DMS53 (cell line): ENCODE measurements at regions not wholly inside any gene's neighbourhood (a gene's known extent, or its start where the extent isn't known, plus 50 kb on each side); places are given as distances from the start of the nearest gene placed in this dataset.
"Not testable (repeated sequence)": the region's sequence is repeated elsewhere in the genome, so short reads cannot be mapped to it uniquely, and the experiment has no call there.

ENCODE experiments used
- DNase-seq: peaks from one replicate; lab custom pipeline; 2025; lab: John Stamatoyannopoulos, UW

GRCh38 chr1:67584938-67585337 is 100.1 kb upstream of the GADD45A start:
- no peak for DNase-seq

GRCh38 chr1:67586596-67586995 is 98.4 kb upstream of the GADD45A start:
- DNase-seq: no peak

- no peak for DNase-seq
Measured at GRCh38 chr1:67588178-67588855, 96.7 kb upstream of the GADD45A start.

- DNase-seq: no peak
Measured at GRCh38 chr1:67589519-67590233, 95.3 kb upstream of the GADD45A start.

- no peak for DNase-seq
Measured at GRCh38 chr1:67590329-67590728, 94.7 kb upstream of the GADD45A start.

- no peak for DNase-seq
Measured at GRCh38 chr1:67594764-67595163, 90.2 kb upstream of the GADD45A start.

- no peak for DNase-seq
Measured at GRCh38 chr1:67596674-67597073, 88.3 kb upstream of the GADD45A start.

GRCh38 chr1:67597336-67597735 is 87.7 kb upstream of the GADD45A start:
- DNase-seq: no peak

GRCh38 chr1:67599085-67599484 is 85.9 kb upstream of the GADD45A start:
- DNase-seq: no peak

- no peak for DNase-seq
Measured at GRCh38 chr1:67601539-67601938, 83.5 kb upstream of the GADD45A start.

- no peak for DNase-seq
Measured at GRCh38 chr1:67601955-67602354, 83.0 kb upstream of the GADD45A start.

GRCh38 chr1:67604778-67605177 is 80.2 kb upstream of the GADD45A start:
- no peak for DNase-seq

GRCh38 chr1:67605209-67605780 is 79.7 kb upstream of the GADD45A start:
- DNase-seq: no peak

- DNase-seq: no peak
Measured at GRCh38 chr1:67607286-67607685, 77.7 kb upstream of the GADD45A start.

GRCh38 chr1:67607699-67608098 is 77.3 kb upstream of the GADD45A start:
- no peak for DNase-seq

GRCh38 chr1:67608661-67609576 is 76.1 kb upstream of the GADD45A start:
- no peak for DNase-seq

GRCh38 chr1:67609577-67610341 is 75.2 kb upstream of the GADD45A start:
- DNase-seq: no peak

- no peak for DNase-seq
Measured at GRCh38 chr1:67610450-67610849, 74.6 kb upstream of the GADD45A start.

GRCh38 chr1:67611846-67612245 is 73.2 kb upstream of the GADD45A start:
- no peak for DNase-seq

- DNase-seq: no peak
Measured at GRCh38 chr1:67612788-67613241, 72.2 kb upstream of the GADD45A start.

- not testable (repeated sequence) for DNase-seq
Measured at GRCh38 chr1:67613479-67613878, 71.5 kb upstream of the GADD45A start.
